ENCODE measurements at regions not wholly inside any gene's neighbourhood (a gene's known extent, or its start where the extent isn't known, plus 50 kb on each side); places are given as distances from the start of the nearest gene placed in this dataset.

- no peak overlapping the region for H3K23ac ChIP-seq (ENCODE audit: low read length)
- H3K4ac ChIP-seq (ENCODE audit: low read depth, low read length): no peak overlapping the region
- H3K36me3 ChIP-seq (ENCODE audit: control insufficient read depth, insufficient read depth, low read length): no peaks in the 10 kb centered on the region
- H3K27ac ChIP-seq (ENCODE audit: low read depth, low read length): no peak overlapping the region
- H4K8ac ChIP-seq (ENCODE audit: low read depth, low read length): no peak overlapping the region
- H2BK15ac ChIP-seq (replicated peaks; ENCODE audit: low read depth): no peak overlapping the region
- H2BK120ac ChIP-seq (ENCODE audit: low read depth, low read length): no peak overlapping the region
- H3K79me1 ChIP-seq (ENCODE audit: low read length): peaks cover 7% of the 10 kb centered on the region
- peaks cover 20% of the 10 kb centered on the region for H3K79me2 ChIP-seq (ENCODE audit: control insufficient read depth, insufficient read depth, low read length)
- H3K4me3 ChIP-seq (ENCODE audit: low read length): no peak overlapping the region
- H3K4me2 ChIP-seq (ENCODE audit: low read length): no peak overlapping the region
- H2BK5ac ChIP-seq (ENCODE audit: low read length): no peak overlapping the region
- H3K9ac ChIP-seq (ENCODE audit: low read length): no peak overlapping the region
- peak overlapping the region; percentile 32 for H3K18ac ChIP-seq (ENCODE audit: low read length)
- H2AK5ac ChIP-seq (ENCODE audit: low read length): no peak overlapping the region
- H3K4me1 ChIP-seq (ENCODE audit: control insufficient read depth, low read depth, low read length): peaks cover 13% of the 10 kb centered on the region
- H3K56ac ChIP-seq (ENCODE audit: low read length): no peak overlapping the region
- no peak for DNase-seq
- no peak overlapping the region for H4K5ac ChIP-seq (ENCODE audit: low read length)
- no CpG with 5 or more reads among the region's 4 CpGs for WGBS (ENCODE audit: extremely low coverage, insufficient coverage, low lambda C conversion rate)
- H3K27me3 ChIP-seq (ENCODE audit: insufficient read depth, low read length, poor library complexity): no peaks in the 10 kb centered on the region
Measured at GRCh38 chr14:89614009-89614691, 197.1 kb upstream of the FOXN3 start.

GRCh38 chr14:89613260-89614008, 196.4 kb upstream of the FOXN3 start:
- H3K4ac ChIP-seq (ENCODE audit: low read depth, low read length): no peak overlapping the region
- no CpG with 5 or more reads among the region's 5 CpGs for WGBS (ENCODE audit: extremely low coverage, insufficient coverage, low lambda C conversion rate)
- no peak overlapping the region for H4K5ac ChIP-seq (ENCODE audit: low read length)

DNA sequence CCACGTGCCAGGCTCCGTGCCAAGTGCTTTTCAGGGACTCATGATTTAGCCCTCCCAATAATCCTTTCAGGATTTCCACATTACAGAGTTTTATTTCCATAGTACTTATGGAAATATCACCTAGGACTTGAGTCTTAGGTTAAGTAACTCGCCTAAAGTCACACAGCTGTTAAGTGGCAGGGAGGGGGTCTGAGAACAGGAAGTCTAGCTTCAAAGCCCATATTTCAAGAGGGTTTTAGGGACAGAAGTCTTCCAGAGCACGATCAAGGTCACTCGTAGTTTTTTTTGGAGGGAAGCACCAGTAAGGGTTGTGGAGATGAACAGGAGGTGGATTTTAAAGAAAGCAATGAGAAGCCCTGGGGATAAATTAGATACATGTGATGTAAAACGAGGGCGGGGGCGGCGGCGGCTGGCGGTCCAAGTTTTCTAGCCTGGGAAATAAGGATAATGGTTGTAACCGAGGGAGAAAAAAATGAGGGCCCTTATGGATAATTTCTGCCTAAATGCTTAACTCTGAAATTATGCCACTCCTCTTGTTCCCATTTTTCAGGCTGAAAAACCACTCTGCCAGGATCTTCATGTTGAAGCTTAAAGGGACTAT, 192.6 kb upstream of the FOXN3 start:
- WGBS (ENCODE audit: extremely low coverage, insufficient coverage, low lambda C conversion rate): no CpG with 5 or more reads among the region's 12 CpGs
- no peak overlapping the region for H3K27ac ChIP-seq (ENCODE audit: low read depth, low read length)

More at GRCh38 chr14:89613260-89614008, 196.4 kb upstream of the FOXN3 start:
- Histone ChIP-seq H3K27me3 (ENCODE audit: insufficient read depth, low read length, poor library complexity) (no peaks in the 10 kb centered on the region), H3K4me1 (ENCODE audit: control insufficient read depth, low read depth, low read length) (peaks cover 13% of the 10 kb centered on the region), H3K23ac (ENCODE audit: low read length) (no peak overlapping the region), H3K79me2 (ENCODE audit: control insufficient read depth, insufficient read depth, low read length) (peaks cover 20% of the 10 kb centered on the region), H3K9ac (ENCODE audit: low read length) (no peak overlapping the region), H2AK5ac (ENCODE audit: low read length) (peak overlapping the region; percentile 41), H3K36me3 (ENCODE audit: control insufficient read depth, insufficient read depth, low read length) (no peaks in the 10 kb centered on the region), H3K79me1 (ENCODE audit: low read length) (peaks cover 7% of the 10 kb centered on the region), H3K27ac (ENCODE audit: low read depth, low read length) (no peak overlapping the region), H3K18ac (ENCODE audit: low read length) (no peak overlapping the region), H2BK5ac (ENCODE audit: low read length) (no peak overlapping the region), H3K4me2 (ENCODE audit: low read length) (no peak overlapping the region), H3K4me3 (ENCODE audit: low read length) (no peak overlapping the region), H4K8ac (ENCODE audit: low read depth, low read length) (no peak overlapping the region), H2BK120ac (ENCODE audit: low read depth, low read length) (no peak overlapping the region), H2BK15ac (replicated peaks; ENCODE audit: low read depth) (no peak overlapping the region), H3K56ac (ENCODE audit: low read length) (peak overlapping the region; percentile 51)
- DNase-seq: no peak

DNA sequence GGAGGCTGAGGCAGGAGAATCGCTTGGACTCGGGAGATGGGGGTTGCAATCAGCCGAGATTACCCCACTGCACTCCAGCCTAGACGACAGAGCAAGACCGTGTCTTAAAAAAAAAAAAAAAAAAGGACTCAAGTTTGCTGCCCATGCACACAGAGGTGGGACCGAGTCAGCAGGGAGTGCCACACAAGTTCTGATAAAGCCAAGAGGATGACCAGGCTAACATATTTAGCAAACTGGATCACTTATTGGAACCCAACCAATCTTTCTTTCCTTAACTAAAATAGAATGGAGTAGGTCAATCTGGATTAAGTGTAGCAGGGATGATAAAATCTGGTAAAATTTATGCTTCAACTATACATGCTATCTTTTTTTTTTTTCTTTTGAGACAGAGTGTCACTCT, 190.4 kb upstream of the FOXN3 start:
- no peak overlapping the region for H3K4me3 ChIP-seq (ENCODE audit: low read length)
- no peak overlapping the region for H2BK5ac ChIP-seq (ENCODE audit: low read length)
- no peaks in the 10 kb centered on the region for H3K36me3 ChIP-seq (ENCODE audit: control insufficient read depth, insufficient read depth, low read length)
- no peak overlapping the region for H3K27ac ChIP-seq (ENCODE audit: low read depth, low read length)
- H3K9ac ChIP-seq (ENCODE audit: low read length): no peak overlapping the region
- H4K8ac ChIP-seq (ENCODE audit: low read depth, low read length): no peak overlapping the region
- H2BK15ac ChIP-seq (replicated peaks; ENCODE audit: low read depth): no peak overlapping the region
- no peak overlapping the region for H4K5ac ChIP-seq (ENCODE audit: low read length)
- H3K79me2 ChIP-seq (ENCODE audit: control insufficient read depth, insufficient read depth, low read length): peaks cover 10% of the 10 kb centered on the region
- H2AK5ac ChIP-seq (ENCODE audit: low read length): no peak overlapping the region
- H3K18ac ChIP-seq (ENCODE audit: low read length): no peak overlapping the region
- no peak for DNase-seq
- H3K4me2 ChIP-seq (ENCODE audit: low read length): no peak overlapping the region
- WGBS (ENCODE audit: extremely low coverage, insufficient coverage, low lambda C conversion rate): no CpG with 5 or more reads among the region's 6 CpGs
- no peak overlapping the region for H2BK120ac ChIP-seq (ENCODE audit: low read depth, low read length)
- H3K23ac ChIP-seq (ENCODE audit: low read length): no peak overlapping the region
- H3K4me1 ChIP-seq (ENCODE audit: control insufficient read depth, low read depth, low read length): peaks cover 3% of the 10 kb centered on the region
- no peak overlapping the region for H3K4ac ChIP-seq (ENCODE audit: low read depth, low read length)
- no peak overlapping the region for H3K56ac ChIP-seq (ENCODE audit: low read length)
- peaks cover 4% of the 10 kb centered on the region for H3K79me1 ChIP-seq (ENCODE audit: low read length)
- H3K27me3 ChIP-seq (ENCODE audit: insufficient read depth, low read length, poor library complexity): no peaks in the 10 kb centered on the region

More for the DNA sequence above, 192.6 kb upstream of the FOXN3 start:
- H3K4me1 ChIP-seq (ENCODE audit: control insufficient read depth, low read depth, low read length): peaks cover 4% of the 10 kb centered on the region
- no peak overlapping the region for H3K56ac ChIP-seq (ENCODE audit: low read length)
- no peak overlapping the region for H2AK5ac ChIP-seq (ENCODE audit: low read length)
- no peak overlapping the region for H2BK120ac ChIP-seq (ENCODE audit: low read depth, low read length)
- H3K36me3 ChIP-seq (ENCODE audit: control insufficient read depth, insufficient read depth, low read length): no peaks in the 10 kb centered on the region
- H3K18ac ChIP-seq (ENCODE audit: low read length): no peak overlapping the region
- H2BK5ac ChIP-seq (ENCODE audit: low read length): no peak overlapping the region
- H3K23ac ChIP-seq (ENCODE audit: low read length): no peak overlapping the region
- H3K79me1 ChIP-seq (ENCODE audit: low read length): peaks cover 7% of the 10 kb centered on the region
- peaks cover 13% of the 10 kb centered on the region for H3K79me2 ChIP-seq (ENCODE audit: control insufficient read depth, insufficient read depth, low read length)
- peak overlapping the region; percentile 76 for H4K8ac ChIP-seq (ENCODE audit: low read depth, low read length)
- H3K4me3 ChIP-seq (ENCODE audit: low read length): no peak overlapping the region
- no peak overlapping the region for H2BK15ac ChIP-seq (replicated peaks; ENCODE audit: low read depth)
- H3K4me2 ChIP-seq (ENCODE audit: low read length): no peak overlapping the region
- DNase-seq: no peak
- no peak overlapping the region for H3K9ac ChIP-seq (ENCODE audit: low read length)
- no peaks in the 10 kb centered on the region for H3K27me3 ChIP-seq (ENCODE audit: insufficient read depth, low read length, poor library complexity)
- no peak overlapping the region for H3K4ac ChIP-seq (ENCODE audit: low read depth, low read length)
- no peak overlapping the region for H4K5ac ChIP-seq (ENCODE audit: low read length)

DNA sequence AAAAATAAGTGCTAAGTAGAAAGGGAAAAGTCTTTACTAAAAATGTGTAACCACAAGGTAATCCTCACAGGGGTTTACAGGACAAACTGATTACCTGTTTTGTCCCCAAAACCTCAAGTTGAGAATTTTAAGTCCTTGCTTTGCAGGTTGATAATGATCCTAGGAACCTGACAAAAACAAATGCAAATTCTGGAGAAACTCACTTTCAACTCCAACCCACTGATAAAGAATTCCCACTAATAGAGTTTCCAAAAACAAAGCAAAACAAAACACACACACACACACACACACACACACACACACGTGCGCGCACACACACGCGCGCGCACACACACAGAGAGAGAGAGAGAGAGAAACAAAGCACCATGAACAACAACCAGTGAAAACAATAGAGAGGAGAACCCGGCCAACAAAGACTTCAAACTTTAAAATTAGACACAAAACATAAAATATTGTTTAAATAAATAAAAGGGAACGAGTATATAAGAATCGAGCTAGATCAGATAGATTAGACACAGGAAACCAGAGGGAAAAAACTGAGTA, 187.0 kb upstream of the FOXN3 start:
- H3K4ac ChIP-seq (ENCODE audit: low read depth, low read length): no peak overlapping the region
- H3K36me3 ChIP-seq (ENCODE audit: control insufficient read depth, insufficient read depth, low read length): no peaks in the 10 kb centered on the region
- no peak overlapping the region for H3K4me3 ChIP-seq (ENCODE audit: low read length)
- H3K4me2 ChIP-seq (ENCODE audit: low read length): no peak overlapping the region
- no peak overlapping the region for H3K56ac ChIP-seq (ENCODE audit: low read length)
- no peak overlapping the region for H2AK5ac ChIP-seq (ENCODE audit: low read length)
- H3K27ac ChIP-seq (ENCODE audit: low read depth, low read length): no peak overlapping the region
- no peak overlapping the region for H2BK15ac ChIP-seq (replicated peaks; ENCODE audit: low read depth)
- DNase-seq: no peak
- no peak overlapping the region for H4K8ac ChIP-seq (ENCODE audit: low read depth, low read length)
- no peak overlapping the region for H4K5ac ChIP-seq (ENCODE audit: low read length)
- no peak overlapping the region for H3K18ac ChIP-seq (ENCODE audit: low read length)
- H3K79me1 ChIP-seq (ENCODE audit: low read length): no peaks in the 10 kb centered on the region
- peaks cover 5% of the 10 kb centered on the region for H3K4me1 ChIP-seq (ENCODE audit: control insufficient read depth, low read depth, low read length)
- H2BK5ac ChIP-seq (ENCODE audit: low read length): no peak overlapping the region
- H3K79me2 ChIP-seq (ENCODE audit: control insufficient read depth, insufficient read depth, low read length): peaks cover 3% of the 10 kb centered on the region
- H3K9ac ChIP-seq (ENCODE audit: low read length): no peak overlapping the region
- no CpG with 5 or more reads among the region's 10 CpGs for WGBS (ENCODE audit: extremely low coverage, insufficient coverage, low lambda C conversion rate)
- H3K23ac ChIP-seq (ENCODE audit: low read length): no peak overlapping the region
- no peak overlapping the region for H2BK120ac ChIP-seq (ENCODE audit: low read depth, low read length)
- no peaks in the 10 kb centered on the region for H3K27me3 ChIP-seq (ENCODE audit: insufficient read depth, low read length, poor library complexity)

All from mesendoderm (in vitro differentiated cells).